Stomach smooth muscle (tissue), 2 donors: ENCODE measurements at regions not wholly inside any gene's neighbourhood (a gene's known extent, or its start where the extent isn't known, plus 50 kb on each side); places are given as distances from the start of the nearest gene placed in this dataset.

Source experiments
- H3K27ac ChIP-seq: one replicate; pipeline ENCODE4 v1.7.0; 2013; ENCODE audit warnings: mild to moderate bottlenecking, low read length, inconsistent platforms
- H3K27me3 ChIP-seq, 2 donors: one replicate each; pipeline ENCODE4 v1.7.0; 2013; ENCODE audit warnings: low read length in 2 of 2; ENCODE audit not compliant: insufficient read depth in 2 of 2, control insufficient read depth in 1 of 2
- H3K36me3 ChIP-seq, 2 donors: one replicate each; pipeline ENCODE4 v1.7.0; 2013; ENCODE audit warnings: low read length in 2 of 2; ENCODE audit not compliant: control insufficient read depth in 2 of 2, insufficient read depth in 2 of 2
- H3K4me1 ChIP-seq: one replicate; pipeline ENCODE4 v1.7.0; 2013; ENCODE audit warnings: low read length; ENCODE audit not compliant: control insufficient read depth, insufficient read depth
- H3K4me3 ChIP-seq, 2 donors: one replicate each; pipeline ENCODE4 v1.7.0; 2013; ENCODE audit warnings: low read length in 2 of 2
- H3K9ac ChIP-seq, 2 donors: one replicate each; pipeline ENCODE4 v1.7.0; 2013; ENCODE audit warnings: low read length in 2 of 2, mild to moderate bottlenecking in 1 of 2
- H3K9me3 ChIP-seq, 2 donors: one replicate each; pipeline ENCODE4 v1.7.0; 2013; ENCODE audit warnings: low read length in 2 of 2; ENCODE audit not compliant: control insufficient read depth in 2 of 2
- donor health status: healthy.
- donor health status: Pancreatic carcinoma.

- no peak overlapping the region for H3K27ac ChIP-seq
- H3K36me3 ChIP-seq, result no peaks in the 10 kb centered on the region
- H3K27me3 ChIP-seq, result no peaks in the 10 kb centered on the region
- no peak overlapping the region for H3K4me3 ChIP-seq
- no peak overlapping the region for H3K9ac ChIP-seq
- peaks cover 0 to 3% of the 10 kb centered on the region in 2 donors for H3K9me3 ChIP-seq
- no peaks in the 10 kb centered on the region for H3K4me1 ChIP-seq
Measured at GRCh38 chr16:65763640-65764305, 602.7 kb upstream of the CDH5 start.

- Histone ChIP-seq H3K4me1 (peaks cover 2% of the 10 kb centered on the region), H3K27ac (no peak overlapping the region), H3K27me3 (no peaks in the 10 kb centered on the region), H3K4me3 (no peak overlapping the region), H3K9ac (no peak overlapping the region), H3K36me3 (no peaks in the 10 kb centered on the region), H3K9me3 (peaks cover 0 to 3% of the 10 kb centered on the region in 2 donors)
Measured at GRCh38 chr16:65760874-65761273, 605.6 kb upstream of the CDH5 start.

- no peaks in the 10 kb centered on the region for H3K36me3 ChIP-seq
Measured at GRCh38 chr16:65758620-65759019, 607.9 kb upstream of the CDH5 start.

GRCh38 chr16:65757064-65757463, 609.4 kb upstream of the CDH5 start:
- no peak overlapping the region for H3K9ac ChIP-seq
- no peak overlapping the region for H3K4me3 ChIP-seq
- H3K4me1 ChIP-seq, result peaks cover 2% of the 10 kb centered on the region
- H3K9me3 ChIP-seq, result no peaks in the 10 kb centered on the region
- no peak overlapping the region for H3K27ac ChIP-seq
- no peaks in the 10 kb centered on the region for H3K36me3 ChIP-seq
- peaks cover 0 to 1% of the 10 kb centered on the region in 2 donors for H3K27me3 ChIP-seq

More at GRCh38 chr16:65758620-65759019, 607.9 kb upstream of the CDH5 start:
- H3K9me3 ChIP-seq, result no peaks in the 10 kb centered on the region
- H3K4me3 ChIP-seq, result no peak overlapping the region
- no peak overlapping the region for H3K9ac ChIP-seq
- H3K4me1 ChIP-seq, result peaks cover 2% of the 10 kb centered on the region
- H3K27ac ChIP-seq, result no peak overlapping the region
- no peaks in the 10 kb centered on the region for H3K27me3 ChIP-seq

GRCh38 chr16:65756163-65756562, 610.3 kb upstream of the CDH5 start:
- no peak overlapping the region for H3K9ac ChIP-seq

GRCh38 chr16:65754820-65755691, 611.4 kb upstream of the CDH5 start:
- H3K27me3 ChIP-seq, result peaks cover 0 to 7% of the 10 kb centered on the region in 2 donors
- H3K4me1 ChIP-seq, result peaks cover 2% of the 10 kb centered on the region
- H3K36me3 ChIP-seq, result no peaks in the 10 kb centered on the region
- H3K4me3 ChIP-seq, result no peak overlapping the region
- H3K9me3 ChIP-seq, result no peaks in the 10 kb centered on the region
- H3K27ac ChIP-seq, result no peak overlapping the region
- H3K9ac ChIP-seq, result no peak overlapping the region

More at GRCh38 chr16:65756163-65756562, 610.3 kb upstream of the CDH5 start:
- no peak overlapping the region for H3K27ac ChIP-seq
- H3K4me1 ChIP-seq, result peaks cover 2% of the 10 kb centered on the region
- H3K36me3 ChIP-seq, result no peaks in the 10 kb centered on the region
- no peak overlapping the region for H3K4me3 ChIP-seq
- H3K27me3 ChIP-seq, result peaks cover 0 to 7% of the 10 kb centered on the region in 2 donors
- no peaks in the 10 kb centered on the region for H3K9me3 ChIP-seq

- Histone ChIP-seq H3K4me3 (no peak overlapping the region), H3K27ac (no peak overlapping the region), H3K36me3 (no peaks in the 10 kb centered on the region), H3K27me3 (peaks cover 0 to 7% of the 10 kb centered on the region in 2 donors), H3K4me1 (peaks cover 5% of the 10 kb centered on the region), H3K9me3 (no peaks in the 10 kb centered on the region), H3K9ac (no peak overlapping the region)
Measured at GRCh38 chr16:65752522-65752844, 614.0 kb upstream of the CDH5 start.

- no peaks in the 10 kb centered on the region for H3K9me3 ChIP-seq
- peaks cover 3% of the 10 kb centered on the region for H3K4me1 ChIP-seq
- no peak overlapping the region for H3K27ac ChIP-seq
- no peak overlapping the region for H3K9ac ChIP-seq
- no peaks in the 10 kb centered on the region for H3K36me3 ChIP-seq
- no peak overlapping the region for H3K4me3 ChIP-seq
- H3K27me3 ChIP-seq, result peaks cover 0 to 7% of the 10 kb centered on the region in 2 donors
Measured at GRCh38 chr16:65751622-65752521, 614.6 kb upstream of the CDH5 start.

GRCh38 chr16:65749506-65749905, 617.0 kb upstream of the CDH5 start:
- Histone ChIP-seq H3K4me1 (peaks cover 3% of the 10 kb centered on the region), H3K9me3 (no peaks in the 10 kb centered on the region), H3K4me3 (no peak overlapping the region), H3K27me3 (peaks cover 0 to 7% of the 10 kb centered on the region in 2 donors), H3K27ac (no peak overlapping the region), H3K9ac (no peak overlapping the region), H3K36me3 (no peaks in the 10 kb centered on the region)

GRCh38 chr16:65746941-65747340, 619.5 kb upstream of the CDH5 start:
- Histone ChIP-seq H3K4me3 (no peak overlapping the region), H3K9ac (no peak overlapping the region), H3K27ac (no peak overlapping the region), H3K36me3 (no peaks in the 10 kb centered on the region), H3K9me3 (no peaks in the 10 kb centered on the region), H3K27me3 (peaks cover 0 to 4% of the 10 kb centered on the region in 2 donors), H3K4me1 (peaks cover 3% of the 10 kb centered on the region)
